ENCODE measurements at regions not wholly inside any gene's neighbourhood (a gene's known extent, or its start where the extent isn't known, plus 50 kb on each side); places are given as distances from the start of the nearest gene placed in this dataset.

DNA sequence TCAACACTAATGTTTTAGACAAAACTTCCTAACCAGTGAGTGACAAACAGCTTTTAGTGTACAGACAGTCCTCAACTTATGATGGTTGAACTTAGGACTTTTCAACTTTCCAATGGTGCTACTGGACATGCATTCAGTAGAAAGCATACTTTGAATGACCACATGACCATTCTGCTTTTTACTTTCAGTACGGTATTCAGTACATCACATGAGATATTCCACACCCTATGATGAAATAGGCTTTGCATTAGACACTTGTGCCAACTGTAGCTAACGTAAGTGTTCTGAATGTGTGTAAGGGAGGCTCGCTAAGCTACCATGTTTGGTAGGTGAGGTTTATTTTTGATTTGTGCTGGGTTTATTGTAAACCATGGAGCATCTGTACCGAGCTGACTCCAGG lies 113.7 kb downstream of the WNT7A start:
- DNase-seq (ENCODE audit: low read depth, low spot score), result no peak
- Histone ChIP-seq H3K9ac (ENCODE audit: insufficient read length, low read depth) (no peak overlapping the region), H3K9me3 (ENCODE audit: insufficient read depth, low read length) (peaks cover 16% of the 10 kb centered on the region), H3K4me1 (ENCODE audit: insufficient read depth, insufficient read length) (peaks cover 19% of the 10 kb centered on the region), H3K4me3 (ENCODE audit: insufficient read length, low read depth) (no peak overlapping the region), H3K36me3 (ENCODE audit: insufficient read depth, insufficient read length, low read length) (no peaks in the 10 kb centered on the region), H3K27me3 (ENCODE audit: insufficient read depth, insufficient read length) (no peaks in the 10 kb centered on the region)
- TF ChIP-seq YY1 (IDR thresholded peaks at IDR 0.05; ENCODE audit: insufficient read depth, insufficient read length) (no peak), ZNF274 (IDR thresholded peaks at IDR 0.05; ENCODE audit: low read depth, low read length) (no peak), SUZ12 (IDR thresholded peaks at IDR 0.05; ENCODE audit: extremely low read depth, insufficient read depth, insufficient read length) (no peak)

DNA sequence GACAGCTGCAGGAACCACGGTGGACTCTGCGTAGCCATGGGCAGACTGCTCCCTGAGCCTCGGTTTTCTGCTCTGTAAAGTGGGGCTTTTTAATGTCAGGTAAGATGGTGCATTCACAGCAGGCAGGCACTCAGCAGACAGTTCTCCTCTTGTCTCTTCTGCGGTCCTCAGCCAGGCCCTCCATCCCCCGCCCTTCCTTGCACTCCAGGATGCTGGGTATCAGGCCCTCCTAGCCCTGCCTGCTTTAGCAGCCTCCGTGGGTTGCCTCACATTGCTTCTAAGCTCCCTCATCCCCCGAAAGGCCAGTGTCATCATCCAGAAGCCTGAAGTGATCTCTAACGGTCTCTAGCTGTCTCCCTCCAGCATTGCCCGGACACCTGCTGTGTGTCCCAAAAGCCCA lies 115.7 kb downstream of the WNT7A start:
- TF ChIP-seq ZNF274 (IDR thresholded peaks at IDR 0.05; ENCODE audit: low read depth, low read length), result no peak
- no peak for TF ChIP-seq YY1 (IDR thresholded peaks at IDR 0.05; ENCODE audit: insufficient read depth, insufficient read length)
- no peak for TF ChIP-seq SUZ12 (IDR thresholded peaks at IDR 0.05; ENCODE audit: extremely low read depth, insufficient read depth, insufficient read length)
- Histone ChIP-seq H3K27me3 (ENCODE audit: insufficient read depth, insufficient read length) (no peaks in the 10 kb centered on the region), H3K9me3 (ENCODE audit: insufficient read depth, low read length) (peaks cover 16% of the 10 kb centered on the region), H3K4me1 (ENCODE audit: insufficient read depth, insufficient read length) (peaks cover 14% of the 10 kb centered on the region), H3K36me3 (ENCODE audit: insufficient read depth, insufficient read length, low read length) (no peaks in the 10 kb centered on the region), H3K4me3 (ENCODE audit: insufficient read length, low read depth) (no peak overlapping the region), H3K9ac (ENCODE audit: insufficient read length, low read depth) (no peak overlapping the region)
- no peak for DNase-seq (ENCODE audit: low read depth, low spot score)

DNA sequence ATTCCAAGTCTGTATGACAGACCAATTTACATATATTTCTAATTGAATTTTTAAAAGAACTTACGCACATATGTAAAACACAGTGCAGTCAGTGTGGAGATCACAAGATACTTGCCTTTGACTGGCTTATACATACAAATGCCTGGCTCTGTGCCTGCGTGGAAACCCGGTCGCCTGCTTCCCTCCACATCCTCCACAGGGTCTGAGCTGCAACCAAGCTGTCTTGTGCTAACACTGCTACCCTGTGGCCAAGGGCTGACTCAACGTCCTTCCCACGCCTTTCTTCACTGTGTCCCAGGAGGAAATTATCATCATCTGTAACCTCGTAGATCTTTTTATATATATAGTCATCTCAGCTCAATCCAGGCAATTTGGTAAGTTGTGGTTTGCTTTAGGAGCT lies 117.0 kb downstream of the WNT7A start:
- TF ChIP-seq ZNF274 (IDR thresholded peaks at IDR 0.05; ENCODE audit: low read depth, low read length) (no peak), SUZ12 (IDR thresholded peaks at IDR 0.05; ENCODE audit: extremely low read depth, insufficient read depth, insufficient read length) (no peak), YY1 (IDR thresholded peaks at IDR 0.05; ENCODE audit: insufficient read depth, insufficient read length) (no peak)
- Histone ChIP-seq H3K27me3 (ENCODE audit: insufficient read depth, insufficient read length) (no peaks in the 10 kb centered on the region), H3K36me3 (ENCODE audit: insufficient read depth, insufficient read length, low read length) (no peaks in the 10 kb centered on the region), H3K4me1 (ENCODE audit: insufficient read depth, insufficient read length) (peaks cover 8% of the 10 kb centered on the region), H3K4me3 (ENCODE audit: insufficient read length, low read depth) (no peak overlapping the region), H3K9me3 (ENCODE audit: insufficient read depth, low read length) (peaks cover 16% of the 10 kb centered on the region), H3K9ac (ENCODE audit: insufficient read length, low read depth) (no peak overlapping the region)
- DNase-seq (ENCODE audit: low read depth, low spot score), result no peak

DNA sequence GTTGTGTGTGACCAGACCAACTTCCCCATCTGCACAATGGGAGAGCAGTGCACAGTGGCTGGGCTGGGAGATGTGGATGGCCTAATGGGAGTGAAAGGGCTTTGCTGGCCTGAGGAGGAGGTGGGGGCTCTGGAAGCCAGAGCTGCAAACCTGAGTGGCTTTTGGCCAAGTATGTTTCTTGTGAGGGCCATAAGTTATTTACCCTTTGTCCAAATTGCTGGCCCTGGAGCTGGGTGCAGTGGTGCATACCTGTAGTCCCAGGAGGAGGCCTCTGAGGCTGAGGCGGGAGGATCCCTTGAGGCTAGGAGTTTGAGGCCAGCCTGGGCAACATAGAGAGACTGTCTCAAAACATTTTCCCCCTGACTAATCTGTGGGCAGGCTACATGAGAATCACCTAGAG lies 129.1 kb downstream of the WNT7A start:
- no peaks in the 10 kb centered on the region for H3K36me3 ChIP-seq (ENCODE audit: insufficient read depth, insufficient read length, low read length)
- H3K27me3 ChIP-seq (ENCODE audit: insufficient read depth, insufficient read length), result peaks cover 3% of the 10 kb centered on the region
- H3K4me3 ChIP-seq (ENCODE audit: insufficient read length, low read depth), result no peak overlapping the region
- no peak for DNase-seq (ENCODE audit: low read depth, low spot score)
- H3K4me1 ChIP-seq (ENCODE audit: insufficient read depth, insufficient read length), result no peaks in the 10 kb centered on the region
- no peak for TF ChIP-seq YY1 (IDR thresholded peaks at IDR 0.05; ENCODE audit: insufficient read depth, insufficient read length)
- peak overlapping the region; percentile 34 for H3K9ac ChIP-seq (ENCODE audit: insufficient read length, low read depth)
- peaks cover 14% of the 10 kb centered on the region for H3K9me3 ChIP-seq (ENCODE audit: insufficient read depth, low read length)

DNA sequence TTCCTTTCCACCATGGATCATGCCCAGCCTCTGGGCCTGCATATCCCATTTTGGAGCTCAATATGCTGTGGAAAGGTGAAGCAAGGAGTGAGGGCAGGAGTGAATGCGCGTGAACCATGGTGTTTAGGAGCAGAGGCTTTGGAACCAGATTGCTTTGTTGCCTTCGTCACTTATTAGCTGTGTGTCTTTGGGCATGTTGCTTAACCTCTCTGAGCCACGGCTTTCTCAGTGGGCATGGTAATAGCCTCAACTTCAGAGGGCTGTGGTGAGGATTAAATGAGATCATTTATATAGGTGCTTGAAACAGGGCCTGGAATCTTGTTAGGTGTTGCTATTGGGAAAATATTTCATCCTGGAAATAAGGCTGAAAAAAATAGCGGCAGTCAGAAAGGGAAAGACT lies 129.7 kb downstream of the WNT7A start:
- no peak overlapping the region for H3K9ac ChIP-seq (ENCODE audit: insufficient read length, low read depth)
- peaks cover 3% of the 10 kb centered on the region for H3K27me3 ChIP-seq (ENCODE audit: insufficient read depth, insufficient read length)
- no peak for TF ChIP-seq YY1 (IDR thresholded peaks at IDR 0.05; ENCODE audit: insufficient read depth, insufficient read length)
- TF ChIP-seq SUZ12 (IDR thresholded peaks at IDR 0.05; ENCODE audit: extremely low read depth, insufficient read depth, insufficient read length), result no peak
- TF ChIP-seq ZNF274 (IDR thresholded peaks at IDR 0.05; ENCODE audit: low read depth, low read length), result no peak
- peaks cover 9% of the 10 kb centered on the region for H3K9me3 ChIP-seq (ENCODE audit: insufficient read depth, low read length)
- H3K36me3 ChIP-seq (ENCODE audit: insufficient read depth, insufficient read length, low read length), result no peaks in the 10 kb centered on the region
- no peak overlapping the region for H3K4me3 ChIP-seq (ENCODE audit: insufficient read length, low read depth)
- no peaks in the 10 kb centered on the region for H3K4me1 ChIP-seq (ENCODE audit: insufficient read depth, insufficient read length)
- DNase-seq (ENCODE audit: low read depth, low spot score), result no peak

GRCh38 chr3:13749063-13749764 lies 130.7 kb downstream of the WNT7A start:
- TF ChIP-seq ZNF274 (IDR thresholded peaks at IDR 0.05; ENCODE audit: low read depth, low read length) (no peak), YY1 (IDR thresholded peaks at IDR 0.05; ENCODE audit: insufficient read depth, insufficient read length) (no peak), SUZ12 (IDR thresholded peaks at IDR 0.05; ENCODE audit: extremely low read depth, insufficient read depth, insufficient read length) (no peak)
- Histone ChIP-seq H3K36me3 (ENCODE audit: insufficient read depth, insufficient read length, low read length) (no peaks in the 10 kb centered on the region), H3K4me3 (ENCODE audit: insufficient read length, low read depth) (no peak overlapping the region), H3K9me3 (ENCODE audit: insufficient read depth, low read length) (peaks cover 6% of the 10 kb centered on the region; the same call in 1 of the 2 replicates), H3K9ac (ENCODE audit: insufficient read length, low read depth) (no peak overlapping the region), H3K27me3 (ENCODE audit: insufficient read depth, insufficient read length) (peaks cover 3% of the 10 kb centered on the region), H3K4me1 (ENCODE audit: insufficient read depth, insufficient read length) (no peaks in the 10 kb centered on the region)
- DNase-seq (ENCODE audit: low read depth, low spot score), result no peak

- TF ChIP-seq YY1 (IDR thresholded peaks at IDR 0.05; ENCODE audit: insufficient read depth, insufficient read length), result no peak
- TF ChIP-seq ZNF274 (IDR thresholded peaks at IDR 0.05; ENCODE audit: low read depth, low read length), result no peak
- no peak for TF ChIP-seq SUZ12 (IDR thresholded peaks at IDR 0.05; ENCODE audit: extremely low read depth, insufficient read depth, insufficient read length)
- H3K9me3 ChIP-seq (ENCODE audit: insufficient read depth, low read length), result peaks cover 11% of the 10 kb centered on the region; the same call in 1 of the 2 replicates
- H3K36me3 ChIP-seq (ENCODE audit: insufficient read depth, insufficient read length, low read length), result no peaks in the 10 kb centered on the region
- DNase-seq (ENCODE audit: low read depth, low spot score), result no peak
- peaks cover 3% of the 10 kb centered on the region for H3K27me3 ChIP-seq (ENCODE audit: insufficient read depth, insufficient read length)
- H3K4me3 ChIP-seq (ENCODE audit: insufficient read length, low read depth), result no peak overlapping the region
- H3K4me1 ChIP-seq (ENCODE audit: insufficient read depth, insufficient read length), result no peaks in the 10 kb centered on the region
- H3K9ac ChIP-seq (ENCODE audit: insufficient read length, low read depth), result no peak overlapping the region
Observed at GRCh38 chr3:13748276-13748879, 131.5 kb downstream of the WNT7A start.
